ENCODE measurements at regions not wholly inside any gene's neighbourhood (a gene's known extent, or its start where the extent isn't known, plus 50 kb on each side); places are given as distances from the start of the nearest gene placed in this dataset.

GRCh38 chr3:95511828-95512227 lies 1302.6 kb upstream of the EPHA6 start:
- TF ChIP-seq FOXP1 (CRISPR knock-in tag; IDR thresholded peaks at IDR 0.05; ENCODE audit: borderline replicate concordance) (no peak), ZBTB43 (CRISPR knock-in tag; IDR thresholded peaks at IDR 0.05) (no peak), CTCF (IDR thresholded peaks at IDR 0.05) (no peak), STAT6 (CRISPR knock-in tag; conservative IDR thresholded peaks at IDR 0.05; ENCODE audit: low read depth) (no peak), MAX (CRISPR knock-in tag; IDR thresholded peaks at IDR 0.05) (no peak), ATF3 (CRISPR knock-in tag; conservative IDR thresholded peaks at IDR 0.05) (no peak), AFF4 (CRISPR knock-in tag; IDR thresholded peaks at IDR 0.05; ENCODE audit: borderline replicate concordance) (no peak), JUN (CRISPR knock-in tag; IDR thresholded peaks at IDR 0.05) (no peak), ZNF532 (CRISPR knock-in tag; IDR thresholded peaks at IDR 0.05; ENCODE audit: borderline replicate concordance) (no peak), MXD4 (CRISPR knock-in tag; IDR thresholded peaks at IDR 0.05; ENCODE audit: borderline replicate concordance) (no peak)

Measured in WTC11 (cell line).